GM21381 (cell line): ENCODE measurements at regions not wholly inside any gene's neighbourhood (a gene's known extent, or its start where the extent isn't known, plus 50 kb on each side); places are given as distances from the start of the nearest gene placed in this dataset.

Experiments
- ATAC-seq: cut with Tn5 transposase; IDR thresholded peaks from one replicate; pipeline ENCODE4 v1.9.1; 2021; ENCODE audit warnings: mild to moderate bottlenecking, moderate library complexity; ENCODE audit not compliant: unreplicated experiment

GRCh38 chr16:80054647-80055046 is 454.1 kb upstream of the MAF start:
- no peak for ATAC-seq

GRCh38 chr16:80051040-80051439 is 450.5 kb upstream of the MAF start:
- ATAC-seq: no peak

- ATAC-seq: no peak
These were observed 447.7 kb upstream of the MAF start for GRCh38 chr16:80048250-80048649.

DNA sequence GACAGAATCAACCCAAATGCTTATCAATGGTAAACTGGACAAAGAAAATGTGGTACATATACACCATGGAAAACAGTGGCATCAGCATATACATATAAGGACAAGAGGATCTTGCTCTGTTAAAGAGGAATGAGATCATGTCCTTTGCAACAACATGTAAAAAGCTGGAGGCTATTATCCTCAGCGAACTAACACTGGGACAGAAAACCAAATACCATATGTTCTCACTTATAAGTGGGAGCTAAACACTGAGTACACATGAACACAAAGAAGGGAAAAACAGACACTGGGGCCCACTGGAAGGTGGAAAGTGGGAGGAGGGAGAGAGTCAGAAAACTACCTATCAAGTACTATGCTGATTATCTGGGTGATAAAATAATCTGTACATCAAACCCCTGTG is 447.3 kb upstream of the MAF start:
- ATAC-seq: no peak

GRCh38 chr16:80046848-80047247 is 446.3 kb upstream of the MAF start:
- ATAC-seq: no peak

GRCh38 chr16:80046261-80046660 is 445.7 kb upstream of the MAF start:
- ATAC-seq: no peak

DNA sequence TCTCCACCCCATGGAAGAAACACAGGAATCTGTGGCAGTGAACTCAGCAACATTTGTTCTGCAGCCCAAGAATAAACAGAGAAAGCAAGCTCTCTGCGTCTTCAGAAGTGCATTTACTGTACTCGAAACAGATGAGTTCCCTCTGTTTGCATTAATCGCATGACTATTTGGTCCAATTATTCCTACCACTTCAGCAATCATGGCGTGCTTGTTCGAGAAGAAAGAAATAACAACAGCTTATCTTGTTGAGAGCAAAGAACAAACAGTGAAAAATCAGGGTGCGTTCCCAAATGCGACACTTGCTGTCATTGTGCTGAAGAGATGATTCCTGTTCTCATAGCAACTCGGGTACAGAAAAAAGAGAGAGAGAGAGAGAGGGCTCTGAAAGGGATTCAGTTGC is 445.3 kb upstream of the MAF start:
- ATAC-seq: no peak

GRCh38 chr16:80041410-80041809 is 440.9 kb upstream of the MAF start:
- ATAC-seq: no peak

DNA sequence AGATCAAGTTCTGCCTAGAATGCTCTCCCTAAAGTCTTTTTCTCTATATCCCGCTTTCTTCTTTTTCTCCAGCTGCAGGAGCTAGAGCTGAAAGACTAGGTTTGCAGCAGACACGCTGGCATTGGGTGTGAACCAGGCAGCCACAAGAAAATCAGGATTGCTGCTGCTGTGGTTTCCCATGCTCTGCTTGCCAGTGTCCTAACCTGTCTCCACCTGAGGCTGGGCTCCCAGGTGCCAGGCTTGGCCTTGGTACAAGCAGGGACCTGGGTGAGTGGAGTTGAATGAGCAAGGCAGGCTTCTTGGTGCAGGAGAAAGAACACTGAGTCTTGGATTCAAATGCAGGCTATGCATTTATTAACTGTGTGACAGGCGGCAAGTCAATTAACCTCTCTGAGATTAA is 440.3 kb upstream of the MAF start:
- ATAC-seq: no peak

DNA sequence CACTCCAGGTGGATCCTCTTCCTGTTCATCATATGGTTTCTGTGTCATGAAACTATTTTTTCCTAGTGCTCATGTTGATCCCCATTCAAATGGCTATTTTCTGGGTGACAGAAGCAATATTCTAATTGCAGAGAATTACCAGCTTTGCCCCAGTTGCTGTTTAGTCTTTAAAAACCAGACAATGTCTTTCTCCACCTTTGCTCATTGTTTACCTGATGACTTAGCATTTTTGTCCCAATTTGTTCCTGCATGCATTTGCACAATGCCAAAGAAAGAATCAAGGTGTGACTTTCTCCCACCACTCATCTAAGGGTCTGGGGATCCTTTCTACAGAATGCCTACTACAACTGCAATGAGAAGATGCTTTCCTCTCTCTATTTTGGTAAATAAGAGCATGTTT is 439.9 kb upstream of the MAF start:
- ATAC-seq: no peak

DNA sequence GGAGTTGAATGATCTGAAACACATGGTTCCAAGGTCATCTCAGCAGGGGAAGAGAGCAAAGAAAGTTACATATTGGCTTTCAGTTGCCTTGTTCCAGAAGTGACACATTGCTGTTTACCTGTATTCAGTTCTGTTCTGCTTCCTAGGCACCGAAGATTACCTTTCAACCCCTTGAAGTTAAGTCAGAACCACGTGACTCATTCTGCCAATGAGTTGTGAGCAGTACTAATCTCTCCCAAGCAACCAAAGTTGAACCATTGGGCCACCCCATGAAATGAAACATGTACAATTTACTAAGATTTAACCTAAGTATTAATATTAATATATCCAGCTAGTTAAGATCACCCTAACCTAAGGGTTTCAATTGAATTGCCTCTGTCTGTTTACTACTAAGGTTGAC is 439.2 kb upstream of the MAF start:
- no peak for ATAC-seq

DNA sequence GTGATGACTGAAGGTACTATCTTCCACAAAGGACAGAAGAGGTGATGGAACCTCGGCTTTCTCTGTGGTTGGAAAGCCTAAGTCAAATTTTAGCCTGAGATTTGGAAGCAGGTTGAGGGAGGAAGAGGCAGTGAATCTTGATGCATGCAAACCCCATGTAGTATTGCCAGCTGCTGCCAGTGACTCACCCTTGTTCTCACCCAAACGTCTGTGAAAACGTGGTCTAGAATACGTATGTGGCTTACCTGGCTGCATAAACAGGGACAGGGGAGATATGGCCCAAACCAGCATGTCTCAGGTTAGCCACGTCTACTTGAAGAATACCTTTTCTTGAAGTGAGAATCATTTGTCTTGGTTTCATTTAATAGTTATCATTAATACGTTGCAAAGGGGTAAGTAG is 438.0 kb upstream of the MAF start:
- no peak for ATAC-seq

DNA sequence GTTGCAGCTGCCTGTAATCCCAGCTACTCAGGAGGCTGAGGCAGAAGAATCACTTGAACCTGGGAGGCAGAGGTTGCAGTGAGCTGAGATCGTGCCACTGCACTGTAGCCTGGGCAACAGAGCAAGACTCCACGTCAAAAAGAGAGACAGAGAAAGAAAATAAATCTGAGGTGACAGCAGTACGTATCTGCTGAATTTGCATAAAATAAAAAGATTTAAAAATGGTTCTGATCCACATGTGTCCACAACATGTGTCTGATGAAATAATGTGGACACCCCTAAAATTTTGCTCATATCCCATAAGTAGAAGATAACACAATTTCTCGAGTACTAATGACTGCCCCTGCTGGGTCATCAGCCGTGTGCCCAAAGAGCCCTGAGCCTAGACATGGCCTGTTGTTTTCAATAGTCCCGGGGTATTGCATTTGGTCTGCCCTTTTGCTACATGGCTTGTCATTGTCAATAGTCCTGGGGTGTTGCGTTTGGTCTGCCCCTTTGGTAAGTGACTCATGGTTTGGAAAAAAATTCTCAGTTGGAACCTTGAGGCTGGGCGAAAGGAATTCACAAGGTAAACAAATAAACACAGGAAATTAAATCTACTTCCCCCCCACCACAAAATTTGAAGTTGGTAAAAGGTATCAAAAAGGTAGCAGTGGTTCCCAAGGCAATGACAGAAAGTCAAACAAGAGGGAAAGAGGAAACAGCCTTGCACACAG is 434.6 kb upstream of the MAF start:
- ATAC-seq: no peak

DNA sequence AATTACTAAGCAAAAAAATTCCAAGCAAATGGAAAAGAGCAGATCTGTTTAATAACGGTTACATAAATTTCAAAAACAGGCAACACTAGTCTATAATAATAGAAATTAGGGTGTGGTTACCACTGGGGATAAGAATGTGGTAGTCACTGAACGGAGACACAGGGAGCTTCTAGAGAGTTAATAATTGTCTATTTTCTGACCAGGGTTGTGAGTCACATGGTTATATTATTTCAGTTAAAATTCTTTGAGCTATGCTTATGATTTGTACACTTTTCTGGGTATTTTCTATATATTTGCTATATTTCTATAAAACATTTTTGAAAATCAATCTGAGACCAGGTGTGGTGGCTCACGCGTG is 433.9 kb upstream of the MAF start:
- ATAC-seq: no peak

DNA sequence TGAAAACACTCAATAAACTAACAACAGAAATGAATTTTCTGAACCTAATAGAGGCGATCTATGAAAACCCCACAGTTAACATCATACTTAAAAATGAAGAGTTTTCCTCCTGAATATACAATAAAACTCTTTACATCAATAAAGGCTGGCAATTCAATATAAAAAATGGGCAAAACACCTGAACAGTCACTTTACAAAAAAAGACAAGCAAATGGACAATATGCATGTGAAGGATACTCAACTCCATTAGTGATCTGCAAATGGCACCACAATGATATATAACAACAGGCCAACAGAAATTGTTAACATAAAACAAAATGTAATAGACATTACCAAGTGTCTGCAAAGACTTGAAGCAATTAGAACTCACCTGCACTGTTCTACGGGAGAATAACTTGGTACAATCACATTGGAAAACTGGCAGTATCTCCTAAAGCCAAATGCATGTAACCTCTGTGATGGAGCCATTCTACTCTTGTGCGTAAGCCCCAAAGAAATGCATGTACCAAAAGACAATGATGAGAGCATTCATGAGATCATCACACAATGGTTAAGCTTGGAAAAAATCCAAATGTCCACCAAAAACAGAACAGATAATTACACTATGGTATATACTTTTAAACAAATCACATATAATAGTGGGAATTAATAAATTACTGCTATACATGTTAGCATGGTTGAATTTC is 433.4 kb upstream of the MAF start:
- no peak for ATAC-seq

DNA sequence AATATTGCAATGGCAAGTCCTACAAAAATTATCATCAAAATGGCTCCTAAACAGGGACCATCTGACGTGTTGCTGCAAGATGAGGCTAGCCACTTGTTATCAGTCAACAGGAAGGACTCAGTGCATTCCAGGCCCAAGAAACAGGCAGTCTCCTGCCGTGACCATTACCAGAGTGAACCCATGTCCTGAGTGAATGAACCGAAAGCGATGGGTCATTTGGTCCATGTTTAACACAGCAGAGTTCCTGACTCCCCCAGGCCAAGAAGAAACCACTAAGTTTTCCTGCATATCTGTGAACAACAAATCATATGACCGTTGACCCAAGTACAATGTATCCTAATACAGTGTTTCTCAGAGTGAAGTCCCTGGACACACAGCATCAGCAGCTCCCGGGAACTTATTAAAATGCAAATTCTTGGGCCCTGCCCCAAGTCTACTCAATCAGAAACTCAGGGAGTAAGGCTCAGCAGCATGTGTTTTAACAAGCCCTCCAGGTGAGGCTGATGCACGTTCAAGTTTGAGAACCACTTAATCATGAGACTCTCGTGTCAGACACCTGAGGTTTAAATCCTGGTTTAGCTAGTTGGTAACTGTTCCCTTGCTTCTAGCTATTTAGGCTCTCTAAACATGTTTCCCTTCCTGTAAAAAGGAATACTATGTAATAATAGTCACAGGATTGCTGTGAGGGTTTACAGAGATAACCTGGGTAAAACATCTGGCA is 429.4 kb upstream of the MAF start:
- ATAC-seq: no peak

DNA sequence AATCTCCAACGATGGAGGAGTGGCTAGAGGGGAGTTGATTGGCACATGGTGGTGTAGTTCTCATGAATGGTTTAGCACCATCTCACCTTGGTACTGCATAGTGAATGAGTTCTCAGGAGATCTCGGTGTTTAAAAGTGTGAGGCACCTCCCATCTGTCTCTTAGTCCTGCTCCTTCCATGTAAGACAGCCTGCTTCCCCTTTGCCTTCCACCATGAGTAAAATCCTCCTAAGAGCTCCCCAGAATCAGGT is 428.8 kb upstream of the MAF start:
- no peak for ATAC-seq

DNA sequence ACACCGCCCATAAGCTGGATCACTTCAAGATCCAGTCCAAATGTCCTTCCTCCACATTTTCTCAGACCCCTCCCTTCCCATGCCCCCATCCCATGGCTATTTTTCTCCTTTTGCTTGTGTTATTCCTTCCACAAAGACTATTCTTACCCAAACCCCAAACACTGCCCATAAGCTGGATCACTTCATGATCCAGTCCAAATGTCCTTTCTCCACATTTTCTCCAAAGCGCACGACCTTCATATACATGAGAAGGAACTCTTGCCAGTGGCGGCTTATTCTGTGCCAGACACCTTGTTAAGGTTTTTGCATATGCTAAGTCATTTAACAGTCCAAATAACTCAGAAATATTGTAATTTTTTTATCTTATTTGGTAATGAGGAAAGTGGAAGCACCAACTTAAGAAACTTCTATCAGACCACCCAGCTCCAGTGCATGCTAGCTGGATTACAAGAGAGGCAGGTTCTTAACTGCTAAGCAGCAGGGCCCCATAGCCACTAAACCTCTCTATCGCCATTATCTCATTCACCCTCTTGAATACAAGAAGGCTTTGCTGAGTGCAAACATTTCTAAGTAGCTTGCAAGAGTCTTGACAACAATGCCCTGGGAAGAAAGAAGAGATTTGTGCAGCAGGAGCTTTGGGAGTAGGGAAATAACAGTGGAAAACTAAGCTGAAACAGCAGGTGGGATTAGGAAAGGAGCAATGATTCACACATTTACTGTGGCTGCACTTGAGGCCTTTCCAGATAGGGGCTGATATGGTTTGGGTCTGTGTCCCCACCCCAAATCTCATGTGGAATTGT is 428.2 kb upstream of the MAF start:
- ATAC-seq: no peak

DNA sequence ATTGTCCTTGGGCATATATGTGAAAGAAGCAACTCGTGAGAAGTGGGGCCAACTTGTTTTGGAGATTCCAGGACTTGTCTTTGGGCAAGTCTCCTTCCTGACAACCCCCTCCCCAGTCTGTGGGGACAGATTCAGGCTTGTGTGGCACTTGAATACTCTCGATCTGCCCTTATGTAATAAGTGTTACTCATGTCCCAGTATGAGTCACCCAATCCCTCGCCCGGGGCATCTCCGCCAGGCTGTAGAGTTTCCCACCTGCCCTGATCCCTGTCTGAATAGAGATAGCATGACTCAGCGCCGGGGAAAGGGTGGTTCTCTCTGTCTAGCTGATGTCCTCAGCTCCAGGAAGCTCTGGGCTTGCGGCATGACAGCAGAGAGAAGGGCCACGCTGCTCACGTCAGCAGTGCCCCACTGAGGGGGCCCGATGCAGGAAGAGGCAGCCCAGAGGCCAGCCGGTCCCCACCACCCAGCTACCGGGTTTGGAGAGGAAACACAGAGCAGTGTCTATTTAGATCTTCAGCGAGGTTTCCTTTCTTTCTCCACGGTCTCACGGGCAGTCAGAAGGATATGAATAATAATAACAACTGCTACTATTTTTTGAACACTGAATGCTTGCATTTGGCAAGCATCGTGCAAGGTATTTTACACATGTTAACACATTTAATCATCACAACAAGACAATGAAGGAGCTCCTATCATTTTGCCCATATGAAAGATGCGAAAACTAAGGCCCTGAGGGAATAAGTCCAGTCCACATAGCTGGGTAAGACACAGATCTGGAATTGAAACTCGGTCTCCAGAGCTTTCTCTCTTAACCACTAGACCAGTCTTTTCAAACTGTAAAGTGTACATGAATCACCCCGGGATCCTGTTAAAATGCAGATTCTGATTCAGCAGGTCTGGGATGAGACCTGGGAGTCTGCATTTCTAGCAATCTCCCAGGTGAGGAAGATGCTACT is 426.7 kb upstream of the MAF start:
- no peak for ATAC-seq

DNA sequence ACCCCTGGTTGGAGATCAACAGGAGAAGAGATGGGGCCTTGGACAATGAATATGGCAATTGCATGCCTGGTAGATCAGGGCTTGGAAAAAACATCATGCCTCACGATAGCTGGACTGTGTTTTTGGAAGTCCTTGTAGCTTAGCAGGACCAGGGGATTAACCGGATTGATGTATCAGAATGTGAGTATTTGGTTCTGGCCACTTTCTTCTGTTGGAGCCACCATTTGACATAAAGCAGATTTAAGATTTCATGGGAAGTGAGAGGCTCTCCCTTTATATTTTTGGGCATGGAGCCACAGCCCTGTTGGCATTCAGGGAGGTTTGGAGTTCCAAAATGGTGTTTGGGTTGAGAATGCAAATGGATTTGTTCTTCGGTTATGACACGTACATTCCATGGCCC is 424.7 kb upstream of the MAF start:
- ATAC-seq: no peak

- ATAC-seq: no peak
These were observed 423.9 kb upstream of the MAF start for GRCh38 chr16:80024443-80024842.
